GM10266 (cell line): ENCODE measurements at regions not wholly inside any gene's neighbourhood (a gene's known extent, or its start where the extent isn't known, plus 50 kb on each side); places are given as distances from the start of the nearest gene placed in this dataset.

ENCODE experiments used
- DNase-seq: peaks from one replicate; pipeline ENCODE4 v3.0.0; 2012; ENCODE audit errors: extremely low spot score
- CTCF ChIP-seq: IDR thresholded peaks from 2 replicates; pipeline ENCODE4 v1.5.1; 2012; ENCODE audit warnings: mild to moderate bottlenecking, low read depth; ENCODE audit not compliant: control insufficient read depth, insufficient read depth; ENCODE audit errors: missing control alignments

- TF ChIP-seq CTCF, result no peak
- DNase-seq, result no peak
These were observed 693.2 kb upstream of the FTMT start for GRCh38 chr5:121158451-121158850.

- TF ChIP-seq CTCF, result no peak
- no peak for DNase-seq
These were observed 691.1 kb upstream of the FTMT start for GRCh38 chr5:121160591-121160990.

- DNase-seq, result no peak
- TF ChIP-seq CTCF, result no peak
These were observed 687.0 kb upstream of the FTMT start for GRCh38 chr5:121164632-121165031.

GRCh38 chr5:121171361-121171760 lies 680.3 kb upstream of the FTMT start:
- DNase-seq, result no peak
- TF ChIP-seq CTCF, result no peak

GRCh38 chr5:121171834-121172233 lies 679.8 kb upstream of the FTMT start:
- no peak for DNase-seq
- TF ChIP-seq CTCF, result no peak

GRCh38 chr5:121174351-121174750 lies 677.3 kb upstream of the FTMT start:
- no peak for TF ChIP-seq CTCF
- DNase-seq, result no peak

- no peak for TF ChIP-seq CTCF
These were observed 675.7 kb upstream of the FTMT start for GRCh38 chr5:121175986-121176385.

More at GRCh38 chr5:121175986-121176385, 675.7 kb upstream of the FTMT start:
- no peak for DNase-seq
